ENCODE measurements at regions not wholly inside any gene's neighbourhood (a gene's known extent, or its start where the extent isn't known, plus 50 kb on each side); places are given as distances from the start of the nearest gene placed in this dataset.
"Not testable (repeated sequence)": the region's sequence is repeated elsewhere in the genome, so short reads cannot be mapped to it uniquely, and the experiment has no call there.

- Histone ChIP-seq H3K4me3 (ENCODE audit: low read depth in 1 of 2, low read length in 2 of 2) (no peak overlapping the region), H3K9ac (ENCODE audit: low read depth in 1 of 2, low read length in 2 of 2) (no peak overlapping the region), H3K36me3 (ENCODE audit: control insufficient read depth in 1 of 2, insufficient read depth in 2 of 2, low read length in 2 of 2) (no peaks in the 10 kb centered on the region)
These were observed 129.7 kb downstream of the PHETA1 start for GRCh38 chr12:111239235-111239634.

GRCh38 chr12:111238075-111238734, 130.7 kb downstream of the PHETA1 start:
- peaks cover 0 to 4% of the 10 kb centered on the region in 2 donors for H3K27me3 ChIP-seq (ENCODE audit: control insufficient read depth in 1 of 2, insufficient read depth in 2 of 2, low read length in 2 of 2)
- no peak overlapping the region for H3K27ac ChIP-seq (ENCODE audit: low read depth, low read length)
- no peaks in the 10 kb centered on the region for H3K9me3 ChIP-seq (ENCODE audit: control insufficient read depth in 1 of 2, low read length in 2 of 2)
- H3K9ac ChIP-seq (ENCODE audit: low read depth in 1 of 2, low read length in 2 of 2), result no peak overlapping the region
- H3K36me3 ChIP-seq (ENCODE audit: control insufficient read depth in 1 of 2, insufficient read depth in 2 of 2, low read length in 2 of 2), result no peaks in the 10 kb centered on the region
- no peak overlapping the region for H3K4me3 ChIP-seq (ENCODE audit: low read depth in 1 of 2, low read length in 2 of 2)
- H3K4me1 ChIP-seq (ENCODE audit: control insufficient read depth in 1 of 2, insufficient read depth in 2 of 2, low read length in 2 of 2), result no peaks in the 10 kb centered on the region

More at GRCh38 chr12:111239235-111239634, 129.7 kb downstream of the PHETA1 start:
- H3K27ac ChIP-seq (ENCODE audit: low read depth, low read length), result no peak overlapping the region
- no peaks in the 10 kb centered on the region for H3K9me3 ChIP-seq (ENCODE audit: control insufficient read depth in 1 of 2, low read length in 2 of 2)
- no peaks in the 10 kb centered on the region for H3K4me1 ChIP-seq (ENCODE audit: control insufficient read depth in 1 of 2, insufficient read depth in 2 of 2, low read length in 2 of 2)
- peaks cover 0 to 4% of the 10 kb centered on the region in 2 donors for H3K27me3 ChIP-seq (ENCODE audit: control insufficient read depth in 1 of 2, insufficient read depth in 2 of 2, low read length in 2 of 2)

GRCh38 chr12:111234491-111234890, 134.4 kb downstream of the PHETA1 start:
- H3K4me3 ChIP-seq (ENCODE audit: low read depth in 1 of 2, low read length in 2 of 2); H3K27me3 ChIP-seq (ENCODE audit: control insufficient read depth in 1 of 2, insufficient read depth in 2 of 2, low read length in 2 of 2); H3K9ac ChIP-seq (ENCODE audit: low read depth in 1 of 2, low read length in 2 of 2); H3K9me3 ChIP-seq (ENCODE audit: control insufficient read depth in 1 of 2, low read length in 2 of 2); H3K4me1 ChIP-seq (ENCODE audit: control insufficient read depth in 1 of 2, insufficient read depth in 2 of 2, low read length in 2 of 2); H3K27ac ChIP-seq (ENCODE audit: low read depth, low read length); H3K36me3 ChIP-seq (ENCODE audit: control insufficient read depth in 1 of 2, insufficient read depth in 2 of 2, low read length in 2 of 2): not testable (repeated sequence)

GRCh38 chr12:111233786-111234185, 135.1 kb downstream of the PHETA1 start:
- H3K27ac ChIP-seq (ENCODE audit: low read depth, low read length), result no peak overlapping the region
- no peaks in the 10 kb centered on the region for H3K4me1 ChIP-seq (ENCODE audit: control insufficient read depth in 1 of 2, insufficient read depth in 2 of 2, low read length in 2 of 2)
- no peaks in the 10 kb centered on the region for H3K27me3 ChIP-seq (ENCODE audit: control insufficient read depth in 1 of 2, insufficient read depth in 2 of 2, low read length in 2 of 2)
- no peak overlapping the region for H3K9ac ChIP-seq (ENCODE audit: low read depth in 1 of 2, low read length in 2 of 2)
- no peaks in the 10 kb centered on the region for H3K36me3 ChIP-seq (ENCODE audit: control insufficient read depth in 1 of 2, insufficient read depth in 2 of 2, low read length in 2 of 2)
- no peaks in the 10 kb centered on the region for H3K9me3 ChIP-seq (ENCODE audit: control insufficient read depth in 1 of 2, low read length in 2 of 2)
- H3K4me3 ChIP-seq (ENCODE audit: low read depth in 1 of 2, low read length in 2 of 2), result no peak overlapping the region

- H3K27ac ChIP-seq (ENCODE audit: low read depth, low read length), result no peak overlapping the region
- H3K27me3 ChIP-seq (ENCODE audit: control insufficient read depth in 1 of 2, insufficient read depth in 2 of 2, low read length in 2 of 2), result no peaks in the 10 kb centered on the region
- no peaks in the 10 kb centered on the region for H3K36me3 ChIP-seq (ENCODE audit: control insufficient read depth in 1 of 2, insufficient read depth in 2 of 2, low read length in 2 of 2)
- no peak overlapping the region for H3K4me3 ChIP-seq (ENCODE audit: low read depth in 1 of 2, low read length in 2 of 2)
- no peaks in the 10 kb centered on the region for H3K4me1 ChIP-seq (ENCODE audit: control insufficient read depth in 1 of 2, insufficient read depth in 2 of 2, low read length in 2 of 2)
- H3K9me3 ChIP-seq (ENCODE audit: control insufficient read depth in 1 of 2, low read length in 2 of 2), result no peaks in the 10 kb centered on the region
- H3K9ac ChIP-seq (ENCODE audit: low read depth in 1 of 2, low read length in 2 of 2), result no peak overlapping the region
These were observed 138.2 kb downstream of the PHETA1 start for GRCh38 chr12:111230649-111231048.

GRCh38 chr12:111228916-111229666, 139.8 kb downstream of the PHETA1 start:
- Histone ChIP-seq H3K27me3 (ENCODE audit: control insufficient read depth in 1 of 2, insufficient read depth in 2 of 2, low read length in 2 of 2) (no peaks in the 10 kb centered on the region), H3K9ac (ENCODE audit: low read depth in 1 of 2, low read length in 2 of 2) (no peak overlapping the region), H3K4me3 (ENCODE audit: low read depth in 1 of 2, low read length in 2 of 2) (no peak overlapping the region), H3K27ac (ENCODE audit: low read depth, low read length) (no peak overlapping the region), H3K4me1 (ENCODE audit: control insufficient read depth in 1 of 2, insufficient read depth in 2 of 2, low read length in 2 of 2) (no peaks in the 10 kb centered on the region), H3K9me3 (ENCODE audit: control insufficient read depth in 1 of 2, low read length in 2 of 2) (no peaks in the 10 kb centered on the region), H3K36me3 (ENCODE audit: control insufficient read depth in 1 of 2, insufficient read depth in 2 of 2, low read length in 2 of 2) (no peaks in the 10 kb centered on the region)

- no peak overlapping the region for H3K9ac ChIP-seq (ENCODE audit: low read depth in 1 of 2, low read length in 2 of 2)
- H3K27me3 ChIP-seq (ENCODE audit: control insufficient read depth in 1 of 2, insufficient read depth in 2 of 2, low read length in 2 of 2), result no peaks in the 10 kb centered on the region
- H3K27ac ChIP-seq (ENCODE audit: low read depth, low read length), result no peak overlapping the region
- no peaks in the 10 kb centered on the region for H3K4me1 ChIP-seq (ENCODE audit: control insufficient read depth in 1 of 2, insufficient read depth in 2 of 2, low read length in 2 of 2)
- H3K9me3 ChIP-seq (ENCODE audit: control insufficient read depth in 1 of 2, low read length in 2 of 2), result no peaks in the 10 kb centered on the region
- H3K36me3 ChIP-seq (ENCODE audit: control insufficient read depth in 1 of 2, insufficient read depth in 2 of 2, low read length in 2 of 2), result no peaks in the 10 kb centered on the region
- no peak overlapping the region for H3K4me3 ChIP-seq (ENCODE audit: low read depth in 1 of 2, low read length in 2 of 2)
These were observed 141.1 kb downstream of the PHETA1 start for GRCh38 chr12:111227476-111228420.

GRCh38 chr12:111226680-111227079, 142.2 kb downstream of the PHETA1 start:
- Histone ChIP-seq H3K36me3 (ENCODE audit: control insufficient read depth in 1 of 2, insufficient read depth in 2 of 2, low read length in 2 of 2) (no peaks in the 10 kb centered on the region), H3K27ac (ENCODE audit: low read depth, low read length) (no peak overlapping the region), H3K4me3 (ENCODE audit: low read depth in 1 of 2, low read length in 2 of 2) (no peak overlapping the region), H3K9ac (ENCODE audit: low read depth in 1 of 2, low read length in 2 of 2) (no peak overlapping the region), H3K4me1 (ENCODE audit: control insufficient read depth in 1 of 2, insufficient read depth in 2 of 2, low read length in 2 of 2) (no peaks in the 10 kb centered on the region), H3K27me3 (ENCODE audit: control insufficient read depth in 1 of 2, insufficient read depth in 2 of 2, low read length in 2 of 2) (no peaks in the 10 kb centered on the region), H3K9me3 (ENCODE audit: control insufficient read depth in 1 of 2, low read length in 2 of 2) (no peaks in the 10 kb centered on the region)

- no peak overlapping the region for H3K9ac ChIP-seq (ENCODE audit: low read depth in 1 of 2, low read length in 2 of 2)
- no peak overlapping the region for H3K4me3 ChIP-seq (ENCODE audit: low read depth in 1 of 2, low read length in 2 of 2)
- H3K36me3 ChIP-seq (ENCODE audit: control insufficient read depth in 1 of 2, insufficient read depth in 2 of 2, low read length in 2 of 2), result no peaks in the 10 kb centered on the region
- no peaks in the 10 kb centered on the region for H3K27me3 ChIP-seq (ENCODE audit: control insufficient read depth in 1 of 2, insufficient read depth in 2 of 2, low read length in 2 of 2)
- H3K27ac ChIP-seq (ENCODE audit: low read depth, low read length), result no peak overlapping the region
- no peaks in the 10 kb centered on the region for H3K4me1 ChIP-seq (ENCODE audit: control insufficient read depth in 1 of 2, insufficient read depth in 2 of 2, low read length in 2 of 2)
- H3K9me3 ChIP-seq (ENCODE audit: control insufficient read depth in 1 of 2, low read length in 2 of 2), result no peaks in the 10 kb centered on the region
These were observed 143.6 kb downstream of the PHETA1 start for GRCh38 chr12:111225307-111225706.

Measured in duodenal mucosa (tissue), 2 donors.